Stimulated activated naive B cell treated with anti-CD40 and anti-IgM and Interleukin-4, amounts not matched to agents 10 μg/mL and 1 μg/mL and 100 μg/mL, for 72 hours (primary cell): ENCODE measurements at regions not wholly inside any gene's neighbourhood (a gene's known extent, or its start where the extent isn't known, plus 50 kb on each side); places are given as distances from the start of the nearest gene placed in this dataset.

Experiments
- ATAC-seq, 2 donors: fragments of 150-1000 bp; cut with Tn5 transposase; replicated peaks; 2 replicates each; pipeline ENCODE4 v1.10.0; 2021; ENCODE audit warnings: moderate library complexity in 1 of 2
- DNase-seq: peaks from one replicate; pipeline ENCODE4 v3.0.0; 2021
- H3K27ac Mint-ChIP-seq: one replicate; pipeline ENCODE4 v1.8.0; 2022; ENCODE audit warnings: mild to moderate bottlenecking, mixed read lengths
- H3K27me3 Mint-ChIP-seq, 2 donors: one replicate each; pipeline ENCODE4 v1.8.0; 2022; ENCODE audit warnings: mixed read lengths in 2 of 2
- H3K36me3 Mint-ChIP-seq, 2 donors: one replicate each; pipeline ENCODE4 v1.8.0; 2022; ENCODE audit warnings: mixed read lengths in 2 of 2, mild to moderate bottlenecking in 1 of 2
- H3K4me1 Mint-ChIP-seq, 2 donors: one replicate each; pipeline ENCODE4 v1.8.0; 2022; ENCODE audit warnings: mixed read lengths in 2 of 2, mild to moderate bottlenecking in 1 of 2
- H3K4me3 Mint-ChIP-seq, 2 donors: one replicate each; pipeline ENCODE4 v1.8.0; 2022; ENCODE audit warnings: mild to moderate bottlenecking in 2 of 2, mixed read lengths in 2 of 2, moderate library complexity in 1 of 2
- H3K9me3 Mint-ChIP-seq, 2 donors: one replicate each; pipeline ENCODE4 v1.8.0; 2022; ENCODE audit warnings: mixed read lengths in 2 of 2, mild to moderate bottlenecking in 1 of 2

GRCh38 chr1:24999426-24999825 lies 69.3 kb upstream of the RUNX3 start:
- Mint-ChIP-seq H3K36me3 (peaks cover 3 to 14% of the 10 kb centered on the region in 2 donors), H3K4me3 (no peak overlapping the region), H3K27me3 (no peaks in the 10 kb centered on the region), H3K27ac (peak overlapping the region; percentile 83), H3K4me1 (peaks cover 36 to 70% of the 10 kb centered on the region in 2 donors), H3K9me3 (peaks cover 9 to 14% of the 10 kb centered on the region in 2 donors)
- ATAC-seq: no peak
- DNase-seq: no peak

- Mint-ChIP-seq H3K4me3 (no peak overlapping the region), H3K27ac (no peak overlapping the region), H3K4me1 (peaks cover 34 to 62% of the 10 kb centered on the region in 2 donors), H3K9me3 (peaks cover 9 to 13% of the 10 kb centered on the region in 2 donors), H3K27me3 (no peaks in the 10 kb centered on the region), H3K36me3 (peaks cover 3 to 13% of the 10 kb centered on the region in 2 donors)
- ATAC-seq (no peak), DNase-seq (no peak)
These were observed 68.6 kb upstream of the RUNX3 start for GRCh38 chr1:24998563-24999245.

DNA sequence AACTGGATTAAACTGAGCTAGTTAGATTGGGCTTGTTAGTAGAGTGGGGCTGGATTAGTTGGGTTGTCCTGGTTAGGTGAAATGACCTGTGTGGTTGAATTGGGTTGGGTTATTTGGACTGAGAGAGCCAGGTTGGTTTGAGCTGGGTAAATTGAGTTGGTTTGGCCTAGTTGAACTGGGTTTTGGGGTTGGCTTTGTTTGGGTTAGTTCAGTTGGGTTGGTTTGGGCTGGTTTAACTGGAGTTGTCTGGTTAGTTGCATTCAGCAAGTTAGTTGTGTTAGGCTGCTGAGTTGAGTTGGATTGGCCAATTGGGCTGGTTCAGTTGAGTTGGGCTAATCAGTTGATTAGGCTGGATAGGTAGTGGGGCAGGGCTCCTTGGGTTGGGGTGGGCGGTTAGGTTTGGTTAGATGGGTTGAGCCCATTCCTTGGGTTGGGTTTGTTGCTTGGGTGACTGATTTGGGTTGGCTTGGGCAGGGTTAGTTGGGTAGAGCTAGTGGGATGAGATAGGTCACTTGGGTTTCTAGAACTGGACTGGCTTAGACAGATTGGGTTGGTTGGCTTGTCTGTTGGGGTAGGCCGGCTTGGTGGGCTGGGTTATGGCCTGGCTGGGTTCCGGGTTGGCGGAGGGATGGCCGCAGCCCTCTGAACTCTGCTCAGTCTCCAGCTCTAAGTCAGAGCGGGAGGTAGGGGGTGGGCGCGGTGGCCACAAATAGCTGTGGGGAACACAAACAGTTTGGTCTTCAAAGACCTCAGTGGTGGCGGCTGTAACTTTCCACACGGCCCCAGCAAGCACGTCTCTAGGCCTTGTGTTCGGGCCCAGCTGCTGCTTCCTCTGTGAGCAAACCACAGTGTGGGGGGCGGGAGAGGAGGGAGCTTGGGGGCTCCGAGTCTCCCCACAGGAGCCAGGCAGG lies 67.2 kb upstream of the RUNX3 start:
- ATAC-seq: peak; percentile 59 to 78
- Mint-ChIP-seq H3K4me1 (peaks cover 32 to 64% of the 10 kb centered on the region in 2 donors), H3K9me3 (peaks cover 9 to 11% of the 10 kb centered on the region in 2 donors), H3K27me3 (no peaks in the 10 kb centered on the region), H3K4me3 (peak overlapping the region in 1 of 2 donors; percentile 12), H3K36me3 (peaks cover 3 to 10% of the 10 kb centered on the region in 2 donors), H3K27ac (peak overlapping the region; percentile 89)
- DNase-seq: peak; percentile 27

DNA sequence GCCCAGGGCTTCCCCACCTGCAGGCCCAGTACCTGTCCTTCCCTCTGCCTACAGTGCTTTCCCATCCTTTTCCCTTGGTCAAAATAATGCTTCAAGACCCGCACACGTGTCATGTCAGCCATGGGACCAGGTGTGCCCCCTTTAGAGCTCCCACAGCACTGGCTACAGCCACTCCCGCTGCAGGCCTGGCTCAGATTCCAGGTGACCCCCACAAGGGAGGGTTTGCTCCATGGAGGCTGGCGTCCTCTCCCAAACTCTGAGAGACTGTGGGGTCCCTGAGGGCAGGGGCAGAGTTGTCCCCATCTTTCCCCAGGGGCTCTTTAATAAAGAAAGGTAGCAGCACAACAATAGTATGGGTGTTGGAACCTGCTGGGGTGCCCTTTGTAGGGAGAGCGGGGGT lies 66.4 kb upstream of the RUNX3 start:
- Mint-ChIP-seq H3K4me3 (no peak overlapping the region), H3K27me3 (peaks cover 0 to 4% of the 10 kb centered on the region in 2 donors), H3K4me1 (peaks cover 37 to 69% of the 10 kb centered on the region in 2 donors)

DNA sequence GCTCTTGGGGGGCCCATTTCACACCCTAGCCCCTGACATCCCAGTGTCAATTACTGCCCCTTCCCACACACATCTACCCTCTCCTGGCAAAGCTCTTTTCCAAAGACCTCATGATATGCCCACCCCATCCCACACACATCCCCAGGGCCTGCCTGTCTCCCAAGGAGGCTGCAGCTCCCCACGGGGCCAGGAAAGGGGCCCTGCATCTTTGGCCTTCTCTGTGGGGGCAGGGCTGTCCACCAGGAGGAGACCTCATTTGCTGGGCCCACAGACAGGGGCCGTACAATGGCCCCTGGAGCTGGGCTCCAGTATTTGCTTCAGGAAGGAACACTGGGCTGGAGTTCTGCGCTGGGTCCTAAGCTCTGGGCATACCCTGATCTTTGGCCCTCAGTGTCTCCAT lies 65.6 kb upstream of the RUNX3 start:
- H3K36me3 Mint-ChIP-seq: peaks cover 3 to 10% of the 10 kb centered on the region in 2 donors
- no peak overlapping the region for H3K4me3 Mint-ChIP-seq
- H3K4me1 Mint-ChIP-seq: peaks cover 39 to 69% of the 10 kb centered on the region in 2 donors
- peaks cover 0 to 8% of the 10 kb centered on the region in 2 donors for H3K27me3 Mint-ChIP-seq
- no peak for ATAC-seq
- peak overlapping the region; percentile 65 for H3K27ac Mint-ChIP-seq
- no peak for DNase-seq
- H3K9me3 Mint-ChIP-seq: peaks cover 9 to 11% of the 10 kb centered on the region in 2 donors

More for the DNA sequence above, 66.4 kb upstream of the RUNX3 start:
- DNase-seq (no peak), ATAC-seq (no peak)
- peaks cover 9 to 11% of the 10 kb centered on the region in 2 donors for H3K9me3 Mint-ChIP-seq
- H3K36me3 Mint-ChIP-seq: peaks cover 3 to 10% of the 10 kb centered on the region in 2 donors
- peak overlapping the region; percentile 89 for H3K27ac Mint-ChIP-seq

GRCh38 chr1:24995140-24995539 lies 65.1 kb upstream of the RUNX3 start:
- no peak for DNase-seq
- H3K4me1 Mint-ChIP-seq: peaks cover 39 to 73% of the 10 kb centered on the region in 2 donors
- H3K27ac Mint-ChIP-seq: no peak overlapping the region

GRCh38 chr1:24993871-24994580 lies 64.0 kb upstream of the RUNX3 start:
- peaks cover 42 to 72% of the 10 kb centered on the region in 2 donors for H3K4me1 Mint-ChIP-seq
- no peak for ATAC-seq
- peak overlapping the region; percentile 70 for H3K27ac Mint-ChIP-seq
- H3K27me3 Mint-ChIP-seq: peaks cover 0 to 8% of the 10 kb centered on the region in 2 donors
- peaks cover 3 to 10% of the 10 kb centered on the region in 2 donors for H3K36me3 Mint-ChIP-seq
- no peak for DNase-seq
- no peak overlapping the region for H3K4me3 Mint-ChIP-seq
- H3K9me3 Mint-ChIP-seq: peaks cover 9 to 11% of the 10 kb centered on the region in 2 donors

More at GRCh38 chr1:24995140-24995539, 65.1 kb upstream of the RUNX3 start:
- no peak for ATAC-seq
- Mint-ChIP-seq H3K4me3 (no peak overlapping the region), H3K27me3 (peaks cover 0 to 8% of the 10 kb centered on the region in 2 donors), H3K9me3 (peaks cover 9 to 11% of the 10 kb centered on the region in 2 donors), H3K36me3 (peaks cover 3 to 10% of the 10 kb centered on the region in 2 donors)

DNA sequence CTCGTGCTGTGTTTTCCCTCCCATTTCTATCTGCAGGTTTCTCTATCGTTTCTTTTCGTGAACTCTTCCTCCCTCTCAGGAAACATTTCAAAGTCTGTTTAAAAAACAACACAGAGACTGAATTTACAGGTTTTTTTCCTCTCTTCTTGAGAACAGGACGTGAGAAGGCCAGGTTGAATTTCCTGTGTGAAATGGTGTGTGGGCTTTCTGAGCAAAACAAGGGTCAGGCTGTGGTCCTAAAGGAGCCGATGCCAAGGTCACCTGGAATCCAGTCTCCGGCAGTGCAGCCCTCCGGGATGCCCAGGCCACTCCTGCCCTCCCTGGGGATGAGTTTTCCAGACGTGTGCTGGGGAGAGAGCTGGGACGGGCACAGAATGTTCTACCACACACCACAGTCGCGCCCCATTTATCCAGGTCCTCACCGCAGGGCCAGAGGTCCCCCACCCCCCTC lies 62.7 kb upstream of the RUNX3 start:
- Mint-ChIP-seq H3K4me1 (peaks cover 52 to 75% of the 10 kb centered on the region in 2 donors), H3K9me3 (peaks cover 14 to 16% of the 10 kb centered on the region in 2 donors), H3K4me3 (peak overlapping the region; percentile 26 to 57), H3K27ac (peak overlapping the region; percentile 60), H3K27me3 (peaks cover 0 to 8% of the 10 kb centered on the region in 2 donors), H3K36me3 (peaks cover 6 to 15% of the 10 kb centered on the region in 2 donors)
- DNase-seq: no peak
- ATAC-seq: no peak

DNA sequence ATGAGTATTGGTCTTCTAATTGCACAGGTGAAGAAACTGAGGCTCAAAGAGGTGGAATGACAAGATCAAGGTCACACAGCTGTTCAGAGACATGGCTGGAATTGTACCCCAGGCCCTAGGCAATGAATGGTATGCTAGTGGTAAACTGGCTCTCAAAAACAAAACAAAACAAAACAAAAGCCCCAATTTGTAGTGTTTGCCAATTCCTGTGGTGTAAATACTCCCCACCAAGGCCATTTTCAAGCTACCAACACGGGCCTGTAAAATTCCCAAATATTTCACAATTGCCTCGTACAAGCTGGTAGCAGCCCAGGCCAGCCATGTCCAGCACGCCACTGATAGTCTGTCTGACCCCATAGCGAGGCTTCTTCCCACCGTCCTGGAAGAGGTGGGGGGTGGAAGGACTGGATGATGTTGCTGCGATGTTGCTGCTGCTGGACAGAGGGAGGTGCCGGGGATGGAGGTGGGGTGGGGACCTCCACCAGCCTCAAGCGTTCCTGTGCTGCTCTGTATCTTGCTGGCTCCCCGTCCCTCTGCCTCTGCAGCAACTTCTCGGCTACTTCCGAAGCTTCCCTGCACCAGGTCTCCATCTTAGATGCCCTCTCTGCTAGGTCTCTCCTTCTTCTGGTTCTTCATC lies 62.2 kb upstream of the RUNX3 start:
- H3K4me1 Mint-ChIP-seq: peaks cover 52 to 75% of the 10 kb centered on the region in 2 donors
- peaks cover 12 to 15% of the 10 kb centered on the region in 2 donors for H3K9me3 Mint-ChIP-seq
- H3K27ac Mint-ChIP-seq: peak overlapping the region; percentile 60
- H3K36me3 Mint-ChIP-seq: peaks cover 6 to 12% of the 10 kb centered on the region in 2 donors
- H3K4me3 Mint-ChIP-seq: peak overlapping the region in 1 of 2 donors; percentile 57
- ATAC-seq: no peak
- DNase-seq: no peak
- H3K27me3 Mint-ChIP-seq: peaks cover 0 to 8% of the 10 kb centered on the region in 2 donors

DNA sequence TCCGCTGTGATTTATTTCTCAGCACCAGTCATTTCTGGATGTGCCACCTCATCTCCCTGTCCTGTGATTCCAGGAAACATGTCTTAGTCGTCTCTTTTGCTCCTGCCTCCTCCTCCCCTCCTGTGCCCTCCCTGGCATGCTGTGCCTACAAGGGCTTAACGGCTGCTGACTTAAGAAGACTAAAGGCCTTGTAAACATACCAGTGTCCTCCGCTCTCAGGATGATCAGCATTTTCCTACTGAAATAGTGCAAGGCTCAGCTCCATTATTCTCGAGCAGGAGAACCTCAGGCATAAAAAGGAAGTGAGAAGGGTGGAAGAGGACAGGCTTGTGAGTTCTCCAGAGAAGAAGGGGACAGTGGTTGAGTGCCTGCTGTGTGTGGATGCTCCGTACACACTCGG lies 61.6 kb upstream of the RUNX3 start:
- Mint-ChIP-seq H3K36me3 (peaks cover 4 to 7% of the 10 kb centered on the region in 2 donors), H3K4me3 (no peak overlapping the region), H3K27me3 (peaks cover 0 to 8% of the 10 kb centered on the region in 2 donors), H3K27ac (peak overlapping the region; percentile 26), H3K4me1 (peaks cover 47 to 71% of the 10 kb centered on the region in 2 donors), H3K9me3 (peaks cover 6 to 9% of the 10 kb centered on the region in 2 donors)
- no peak for DNase-seq
- no peak for ATAC-seq

DNA sequence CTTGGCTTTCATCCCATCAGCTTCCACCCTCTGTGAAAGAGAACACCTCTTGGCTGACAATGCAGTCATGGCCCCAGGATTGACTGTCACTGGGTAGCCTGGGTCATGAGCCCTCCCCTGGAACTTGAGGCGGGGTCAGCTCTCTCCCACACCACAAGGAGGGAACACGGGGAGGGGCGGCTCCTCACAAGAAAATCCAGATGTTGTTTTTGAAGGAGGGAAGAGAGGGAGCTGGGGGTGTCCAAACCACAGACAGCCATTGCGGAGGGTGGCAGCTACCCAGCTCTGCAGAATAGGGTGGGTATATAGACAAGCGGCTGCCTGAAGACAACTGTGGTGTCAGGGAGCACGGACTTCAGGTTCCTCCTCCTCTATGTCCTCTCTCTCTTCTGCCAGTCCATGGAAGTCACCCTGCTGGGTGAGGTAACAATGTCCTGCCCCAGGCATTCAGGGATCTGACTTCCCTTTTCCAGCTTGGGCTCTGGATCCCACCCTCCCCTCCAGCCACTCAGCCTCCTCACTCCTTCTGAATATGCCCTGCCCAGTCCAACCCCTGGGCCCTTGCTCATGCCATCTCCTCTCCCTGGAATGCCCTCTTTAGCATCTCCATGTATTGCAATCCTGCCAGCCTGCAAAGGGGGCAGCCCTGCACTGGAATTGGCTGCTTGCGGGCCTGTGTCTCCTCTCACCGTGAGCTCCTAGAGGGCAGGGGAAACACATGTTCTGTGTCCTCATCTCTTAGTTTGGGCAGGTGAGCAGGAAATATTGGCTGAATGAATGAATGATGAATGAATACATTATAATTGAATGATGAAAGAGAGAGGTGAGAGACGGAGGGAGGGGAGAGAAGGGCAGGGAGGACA lies 60.9 kb upstream of the RUNX3 start:
- H3K9me3 Mint-ChIP-seq: peaks cover 5 to 7% of the 10 kb centered on the region in 2 donors
- H3K27ac Mint-ChIP-seq: peak overlapping the region; percentile 56
- H3K36me3 Mint-ChIP-seq: peaks cover 4 to 5% of the 10 kb centered on the region in 2 donors
- no peak for DNase-seq
- H3K4me1 Mint-ChIP-seq: peaks cover 44 to 64% of the 10 kb centered on the region in 2 donors
- no peak overlapping the region for H3K4me3 Mint-ChIP-seq
- H3K27me3 Mint-ChIP-seq: peaks cover 0 to 8% of the 10 kb centered on the region in 2 donors
- ATAC-seq: no peak

- Mint-ChIP-seq H3K27ac (peak overlapping the region; percentile 76), H3K27me3 (peaks cover 0 to 8% of the 10 kb centered on the region in 2 donors), H3K36me3 (peaks cover 4 to 5% of the 10 kb centered on the region in 2 donors), H3K4me3 (peak overlapping the region in 1 of 2 donors; percentile 4), H3K9me3 (peaks cover 5 to 7% of the 10 kb centered on the region in 2 donors), H3K4me1 (peaks cover 46 to 59% of the 10 kb centered on the region in 2 donors)
- ATAC-seq: no peak
- DNase-seq: no peak
These were observed 60.1 kb upstream of the RUNX3 start for GRCh38 chr1:24990136-24990535.
